ENCODE measurements at regions not wholly inside any gene's neighbourhood (a gene's known extent, or its start where the extent isn't known, plus 50 kb on each side); places are given as distances from the start of the nearest gene placed in this dataset.

GRCh38 chr2:198307093-198307492 lies 502.7 kb downstream of the PLCL1 start:
- FAIRE-seq = no peak
- dilution Hi-C loops (cut with MboI; ENCODE audit: extremely low pct_ligation_motif_present, low sequenced_read_pairs) = no loop called here

DNA sequence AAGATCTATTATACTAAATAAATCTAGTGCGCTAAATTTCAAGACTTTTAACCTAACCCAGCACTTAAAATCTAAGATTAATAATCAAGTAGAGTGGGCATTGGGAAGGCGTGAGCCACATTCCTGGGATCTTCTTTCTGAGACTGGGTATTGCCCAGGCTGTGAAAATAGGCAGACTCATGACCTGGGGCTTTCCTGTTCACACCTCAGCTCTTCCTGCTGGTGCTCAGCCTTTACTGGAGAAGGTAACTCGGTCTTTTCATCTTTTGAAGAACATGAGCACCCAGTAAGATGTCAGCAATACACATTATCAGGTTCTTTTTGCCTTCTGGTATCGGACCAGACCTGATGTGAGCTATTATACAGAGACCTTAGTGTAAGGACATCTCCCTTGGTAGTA lies 500.5 kb downstream of the PLCL1 start:
- H2AFZ ChIP-seq (ENCODE audit: control insufficient read depth, low read length) = no peak overlapping the region
- no peak for DNase-seq (ENCODE audit: low read depth, low spot score)
- H4K20me1 ChIP-seq (ENCODE audit: control insufficient read depth, extremely low read depth, insufficient read depth, low read length) = no peaks in the 10 kb centered on the region
- TF ChIP-seq EZH2 (IDR thresholded peaks at IDR 0.05; ENCODE audit: low read length) (no peak), CTCF (optimal IDR thresholded peaks at IDR 0.05 in 1 of 3, IDR thresholded peaks at IDR 0.05 in 1 of 3, conservative IDR thresholded peaks at IDR 0.05 in 1 of 3; ENCODE audit: extremely low read depth in 1 of 3, insufficient read depth in 2 of 3, low read length in 3 of 3) (no peak)
- no peaks in the 10 kb centered on the region for H3K9me3 ChIP-seq (ENCODE audit: control insufficient read depth, low read depth, low read length)
- H3K4me3 ChIP-seq (ENCODE audit: control insufficient read depth in 2 of 3, extremely low read depth in 1 of 3, insufficient read depth in 2 of 3, low read depth in 1 of 3, low read length in 3 of 3) = no peak overlapping the region
- dilution Hi-C loops (cut with MboI; ENCODE audit: extremely low pct_ligation_motif_present, low sequenced_read_pairs) = no loop called here
- H3K4me1 ChIP-seq (ENCODE audit: control insufficient read depth, extremely low read depth, insufficient read depth, low read length) = no peaks in the 10 kb centered on the region
- FAIRE-seq = no peak
- H3K36me3 ChIP-seq (ENCODE audit: control insufficient read depth in 2 of 2, extremely low read depth in 1 of 2, insufficient read depth in 2 of 2, low read length in 2 of 2) = no peaks in the 10 kb centered on the region
- no peak overlapping the region for H3K27ac ChIP-seq (ENCODE audit: control insufficient read depth, insufficient read depth, low read length)
- H3K4me2 ChIP-seq (ENCODE audit: control insufficient read depth, extremely low read depth, insufficient read depth, low read depth, low read length) = no peak overlapping the region
- no peaks in the 10 kb centered on the region for H3K27me3 ChIP-seq (ENCODE audit: control insufficient read depth, extremely low read depth, insufficient read depth, low read length)
- H3K79me2 ChIP-seq (ENCODE audit: control insufficient read depth, insufficient read depth, low read length) = no peaks in the 10 kb centered on the region
- H3K9ac ChIP-seq (ENCODE audit: control insufficient read depth, extremely low read depth, insufficient read depth, low read length) = no peak overlapping the region
- no peaks in the 10 kb centered on the region for H3K9me1 ChIP-seq (ENCODE audit: control insufficient read depth, extremely low read depth, insufficient read depth, low read length)

More at GRCh38 chr2:198307093-198307492, 502.7 kb downstream of the PLCL1 start:
- Histone ChIP-seq H3K27me3 (ENCODE audit: control insufficient read depth, extremely low read depth, insufficient read depth, low read length) (no peaks in the 10 kb centered on the region), H3K4me2 (ENCODE audit: control insufficient read depth, extremely low read depth, insufficient read depth, low read depth, low read length) (no peak overlapping the region), H3K9ac (ENCODE audit: control insufficient read depth, extremely low read depth, insufficient read depth, low read length) (no peak overlapping the region), H3K27ac (ENCODE audit: control insufficient read depth, insufficient read depth, low read length) (no peak overlapping the region), H2AFZ (ENCODE audit: control insufficient read depth, low read length) (no peak overlapping the region), H3K4me1 (ENCODE audit: control insufficient read depth, extremely low read depth, insufficient read depth, low read length) (no peaks in the 10 kb centered on the region), H3K36me3 (ENCODE audit: control insufficient read depth in 2 of 2, extremely low read depth in 1 of 2, insufficient read depth in 2 of 2, low read length in 2 of 2) (no peaks in the 10 kb centered on the region), H3K9me3 (ENCODE audit: control insufficient read depth, low read depth, low read length) (no peaks in the 10 kb centered on the region), H3K9me1 (ENCODE audit: control insufficient read depth, extremely low read depth, insufficient read depth, low read length) (no peaks in the 10 kb centered on the region), H3K4me3 (ENCODE audit: control insufficient read depth in 2 of 3, extremely low read depth in 1 of 3, insufficient read depth in 2 of 3, low read depth in 1 of 3, low read length in 3 of 3) (no peak overlapping the region), H4K20me1 (ENCODE audit: control insufficient read depth, extremely low read depth, insufficient read depth, low read length) (no peaks in the 10 kb centered on the region), H3K79me2 (ENCODE audit: control insufficient read depth, insufficient read depth, low read length) (no peaks in the 10 kb centered on the region)
- no peak for DNase-seq (ENCODE audit: low read depth, low spot score)
- TF ChIP-seq EZH2 (IDR thresholded peaks at IDR 0.05; ENCODE audit: low read length) = no peak
- TF ChIP-seq CTCF (optimal IDR thresholded peaks at IDR 0.05 in 1 of 3, IDR thresholded peaks at IDR 0.05 in 1 of 3, conservative IDR thresholded peaks at IDR 0.05 in 1 of 3; ENCODE audit: extremely low read depth in 1 of 3, insufficient read depth in 2 of 3, low read length in 3 of 3) = no peak

All from keratinocyte (primary cell).